ENCODE measurements at regions not wholly inside any gene's neighbourhood (a gene's known extent, or its start where the extent isn't known, plus 50 kb on each side); places are given as distances from the start of the nearest gene placed in this dataset.

DNA sequence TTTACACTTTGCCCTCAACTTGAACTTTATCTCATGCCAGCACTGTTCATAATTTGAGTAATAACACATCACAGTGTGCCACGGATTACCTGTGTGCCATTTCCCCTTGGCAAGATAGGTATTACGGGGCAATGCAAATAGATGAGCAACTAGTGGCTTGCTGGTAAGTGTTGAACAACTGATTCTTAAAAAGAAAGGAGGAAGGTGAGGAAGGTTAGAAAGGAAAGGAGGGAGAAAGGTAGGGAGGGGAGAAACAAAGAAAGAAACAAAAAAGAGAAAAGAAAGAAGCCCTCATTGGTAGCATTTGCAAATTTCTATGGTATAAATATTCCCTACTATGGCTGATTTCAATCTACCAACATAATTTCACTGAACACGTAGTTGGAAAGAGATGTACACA is 118.2 kb upstream of the OLIG2 start:
- TF ChIP-seq CTCF (conservative IDR thresholded peaks at IDR 0.05; ENCODE audit: low read depth, low read length) (no peak), EZH2 (IDR thresholded peaks at IDR 0.05; ENCODE audit: borderline replicate concordance, low read depth, low read length, poor library complexity, severe bottlenecking) (no peak)

All from A673 (cell line).